Activated CD4-positive, alpha-beta T cell treated with anti-CD3 and anti-CD28 coated beads for 48 hours (primary cell): ENCODE measurements at regions not wholly inside any gene's neighbourhood (a gene's known extent, or its start where the extent isn't known, plus 50 kb on each side); places are given as distances from the start of the nearest gene placed in this dataset.
A peak's percentile ranks its signal among the peaks of the same experiment; 100 is the strongest.

ENCODE experiments used
- DNase-seq: peaks from one replicate; pipeline ENCODE4 v3.0.0-alpha.2; 2020

- peak; percentile 6 for DNase-seq
Observed at GRCh38 chr19:30222992-30223865, 149.0 kb upstream of the ZNF536 start.

- no peak for DNase-seq
Observed at GRCh38 chr19:30223866-30224688, 148.1 kb upstream of the ZNF536 start.

- DNase-seq, result peak; percentile 35
Observed at GRCh38 chr19:30224689-30225606, 147.2 kb upstream of the ZNF536 start.

GRCh38 chr19:30225676-30226463 lies 146.3 kb upstream of the ZNF536 start:
- no peak for DNase-seq

GRCh38 chr19:30226464-30227011 lies 145.6 kb upstream of the ZNF536 start:
- no peak for DNase-seq

GRCh38 chr19:30227012-30227621 lies 145.1 kb upstream of the ZNF536 start:
- no peak for DNase-seq

GRCh38 chr19:30227661-30228112 lies 144.5 kb upstream of the ZNF536 start:
- peak; percentile 78 for DNase-seq

- no peak for DNase-seq
Observed at GRCh38 chr19:30228113-30228834, 143.9 kb upstream of the ZNF536 start.

- DNase-seq, result no peak
Observed at GRCh38 chr19:30228835-30229524, 143.2 kb upstream of the ZNF536 start.

GRCh38 chr19:30229525-30230174 lies 142.5 kb upstream of the ZNF536 start:
- no peak for DNase-seq

GRCh38 chr19:30231408-30232318 lies 140.5 kb upstream of the ZNF536 start:
- DNase-seq, result no peak

- DNase-seq, result no peak
Observed at GRCh38 chr19:30233375-30233774, 138.8 kb upstream of the ZNF536 start.

GRCh38 chr19:30235946-30236345 lies 136.2 kb upstream of the ZNF536 start:
- DNase-seq, result no peak

GRCh38 chr19:30236587-30236986 lies 135.6 kb upstream of the ZNF536 start:
- DNase-seq, result no peak

GRCh38 chr19:30237140-30237539 lies 135.0 kb upstream of the ZNF536 start:
- DNase-seq, result no peak

GRCh38 chr19:30240904-30241695 lies 131.1 kb upstream of the ZNF536 start:
- no peak for DNase-seq

GRCh38 chr19:30244533-30244932 lies 127.7 kb upstream of the ZNF536 start:
- no peak for DNase-seq
